LNCaP clone FGC (cell line): ENCODE measurements at regions not wholly inside any gene's neighbourhood (a gene's known extent, or its start where the extent isn't known, plus 50 kb on each side); places are given as distances from the start of the nearest gene placed in this dataset.

Experiments used
- DNase-seq: peaks from one replicate; pipeline ENCODE4 v3.0.0-alpha.2; 2011; ENCODE audit warnings: low read depth
- H3K4me3 ChIP-seq: 2 replicates; pipeline ENCODE4 v1.5.1; 2011; ENCODE audit warnings: mild to moderate bottlenecking, low read depth, low read length, control low read depth
- CTCF ChIP-seq: IDR thresholded peaks from 2 replicates; pipeline ENCODE4 v1.5.1; 2012; ENCODE audit warnings: mild to moderate bottlenecking; ENCODE audit not compliant: control insufficient read depth, insufficient read depth; ENCODE audit errors: extremely low read depth

DNA sequence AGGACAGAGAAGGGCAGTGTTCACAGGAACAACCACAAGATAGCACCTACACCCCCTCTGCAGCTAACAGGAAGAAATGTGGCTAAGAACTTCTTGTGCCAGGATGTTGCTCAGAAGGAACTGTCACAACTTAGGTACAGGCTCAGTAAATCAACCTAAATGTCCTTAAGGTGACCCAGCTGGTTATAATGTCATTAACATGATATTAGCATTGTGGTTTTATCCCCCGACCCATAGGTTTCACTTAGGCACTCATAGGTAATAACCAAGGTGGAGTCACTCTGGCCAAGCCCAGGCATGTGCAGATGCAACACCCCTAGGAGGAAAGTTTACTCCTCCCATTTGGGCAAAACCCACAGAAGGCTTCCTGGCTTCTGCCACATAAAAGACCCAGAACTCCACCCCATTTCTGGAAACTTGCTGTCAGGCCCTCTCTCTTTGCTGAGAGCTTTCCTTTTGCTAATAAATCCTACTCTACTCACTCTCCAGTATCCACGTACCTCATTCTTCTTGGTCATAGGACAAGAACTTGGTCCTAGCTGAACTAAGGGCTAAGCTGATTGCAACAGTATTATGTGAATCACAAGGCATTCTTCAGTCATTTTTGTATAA lies 951.3 kb downstream of the SLITRK5 start:
- no peak for TF ChIP-seq CTCF
- H3K4me3 ChIP-seq = no peak overlapping the region
- no peak for DNase-seq

DNA sequence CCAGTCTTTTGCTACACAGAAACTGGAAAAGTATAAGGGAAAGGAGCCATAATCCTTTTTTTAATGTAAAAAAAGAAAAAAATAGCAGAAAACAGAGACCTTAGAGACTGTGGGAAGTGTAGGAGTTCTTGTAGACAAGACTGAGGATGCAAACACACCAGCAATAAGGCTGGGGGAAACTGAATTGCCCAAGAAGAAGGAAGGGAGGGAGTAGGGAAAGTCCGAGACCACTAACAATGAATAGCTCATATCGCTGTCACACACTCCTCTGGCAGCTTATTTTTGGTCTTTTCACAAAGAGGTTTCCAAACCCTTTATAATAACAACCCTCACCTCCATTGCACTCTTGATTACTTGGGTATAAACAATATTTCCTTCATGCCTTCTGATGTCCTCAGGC lies 952.0 kb downstream of the SLITRK5 start:
- no peak for DNase-seq
- no peak for TF ChIP-seq CTCF

GRCh38 chr13:88627071-88627470 lies 955.9 kb downstream of the SLITRK5 start:
- no peak for TF ChIP-seq CTCF
- H3K4me3 ChIP-seq = no peak overlapping the region
- no peak for DNase-seq

More for the DNA sequence above, 952.0 kb downstream of the SLITRK5 start:
- no peak overlapping the region for H3K4me3 ChIP-seq

GRCh38 chr13:88628882-88629281 lies 957.7 kb downstream of the SLITRK5 start:
- H3K4me3 ChIP-seq = no peak overlapping the region
- TF ChIP-seq CTCF = no peak
- DNase-seq = no peak

GRCh38 chr13:88637935-88638334 lies 966.8 kb downstream of the SLITRK5 start:
- H3K4me3 ChIP-seq = no peak overlapping the region
- TF ChIP-seq CTCF = no peak
- no peak for DNase-seq

GRCh38 chr13:88643233-88643632 lies 972.1 kb downstream of the SLITRK5 start:
- no peak for TF ChIP-seq CTCF
- no peak overlapping the region for H3K4me3 ChIP-seq
- no peak for DNase-seq
